ENCODE measurements at regions not wholly inside any gene's neighbourhood (a gene's known extent, or its start where the extent isn't known, plus 50 kb on each side); places are given as distances from the start of the nearest gene placed in this dataset.

- TF ChIP-seq, protein P1, sequence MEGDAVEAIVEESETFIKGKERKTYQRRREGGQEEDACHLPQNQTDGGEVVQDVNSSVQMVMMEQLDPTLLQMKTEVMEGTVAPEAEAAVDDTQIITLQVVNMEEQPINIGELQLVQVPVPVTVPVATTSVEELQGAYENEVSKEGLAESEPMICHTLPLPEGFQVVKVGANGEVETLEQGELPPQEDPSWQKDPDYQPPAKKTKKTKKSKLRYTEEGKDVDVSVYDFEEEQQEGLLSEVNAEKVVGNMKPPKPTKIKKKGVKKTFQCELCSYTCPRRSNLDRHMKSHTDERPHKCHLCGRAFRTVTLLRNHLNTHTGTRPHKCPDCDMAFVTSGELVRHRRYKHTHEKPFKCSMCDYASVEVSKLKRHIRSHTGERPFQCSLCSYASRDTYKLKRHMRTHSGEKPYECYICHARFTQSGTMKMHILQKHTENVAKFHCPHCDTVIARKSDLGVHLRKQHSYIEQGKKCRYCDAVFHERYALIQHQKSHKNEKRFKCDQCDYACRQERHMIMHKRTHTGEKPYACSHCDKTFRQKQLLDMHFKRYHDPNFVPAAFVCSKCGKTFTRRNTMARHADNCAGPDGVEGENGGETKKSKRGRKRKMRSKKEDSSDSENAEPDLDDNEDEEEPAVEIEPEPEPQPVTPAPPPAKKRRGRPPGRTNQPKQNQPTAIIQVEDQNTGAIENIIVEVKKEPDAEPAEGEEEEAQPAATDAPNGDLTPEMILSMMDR (IDR thresholded peaks at IDR 0.05 in 8 of 11, conservative IDR thresholded peaks at IDR 0.05 in 3 of 11), result no peak
- TF ChIP-seq POLR2AphosphoS5 (IDR thresholded peaks at IDR 0.05), result no peak
- no peak for TF ChIP-seq POLR2A (IDR thresholded peaks at IDR 0.05)
Observed at GRCh38 chr1:21366288-21366687, 73.6 kb upstream of the NBPF3 start.
